ENCODE measurements at regions not wholly inside any gene's neighbourhood (a gene's known extent, or its start where the extent isn't known, plus 50 kb on each side); places are given as distances from the start of the nearest gene placed in this dataset.

GRCh38 chr14:95380350-95381042 lies 60.8 kb upstream of the CLMN start:
- no peak for DNase-seq

- no peak for DNase-seq
Observed at GRCh38 chr14:95379634-95380033, 59.9 kb upstream of the CLMN start.

- no peak for DNase-seq
Observed at GRCh38 chr14:95375539-95376109, 55.9 kb upstream of the CLMN start.

GRCh38 chr14:95374239-95374997 lies 54.7 kb upstream of the CLMN start:
- DNase-seq = no peak

GRCh38 chr14:95370076-95370475 lies 50.4 kb upstream of the CLMN start:
- no peak for DNase-seq

All from NCI-H2171 treated with DMSO at 0.1 percent for 48 hours (cell line).